Left renal pelvis (tissue), 4 donors: ENCODE measurements at regions not wholly inside any gene's neighbourhood (a gene's known extent, or its start where the extent isn't known, plus 50 kb on each side); places are given as distances from the start of the nearest gene placed in this dataset.
"Not testable (repeated sequence)": the region's sequence is repeated elsewhere in the genome, so short reads cannot be mapped to it uniquely, and the experiment has no call there.

Experiments used
- DNase-seq, 4 donors: peaks; one replicate each; pipeline ENCODE4 v3.0.0-alpha.2; 2013; ENCODE audit warnings: low read depth in 4 of 4, low spot score in 3 of 4

GRCh38 chr5:154562244-154562880 lies 84.3 kb upstream of the HAND1 start:
- no peak for DNase-seq

- no peak for DNase-seq
Observed at GRCh38 chr5:154559398-154560276, 81.6 kb upstream of the HAND1 start.

- no peak for DNase-seq
Observed at GRCh38 chr5:154557548-154557947, 79.5 kb upstream of the HAND1 start.

GRCh38 chr5:154547551-154547950 lies 69.5 kb upstream of the HAND1 start:
- DNase-seq: no peak

- no peak for DNase-seq
Observed at GRCh38 chr5:154546719-154547118, 68.7 kb upstream of the HAND1 start.

- DNase-seq: no peak
Observed at GRCh38 chr5:154544646-154545045, 66.6 kb upstream of the HAND1 start.

GRCh38 chr5:154543380-154543779 lies 65.4 kb upstream of the HAND1 start:
- no peak for DNase-seq

GRCh38 chr5:154542581-154542980 lies 64.6 kb upstream of the HAND1 start:
- DNase-seq: no peak

GRCh38 chr5:154542000-154542399 lies 64.0 kb upstream of the HAND1 start:
- no peak for DNase-seq

GRCh38 chr5:154541553-154541952 lies 63.5 kb upstream of the HAND1 start:
- DNase-seq: no peak

- DNase-seq: no peak
Observed at GRCh38 chr5:154540600-154540999, 62.6 kb upstream of the HAND1 start.

GRCh38 chr5:154538492-154538891 lies 60.5 kb upstream of the HAND1 start:
- DNase-seq: no peak

GRCh38 chr5:154536439-154536838 lies 58.4 kb upstream of the HAND1 start:
- DNase-seq: not testable (repeated sequence)

GRCh38 chr5:154535535-154535934 lies 57.5 kb upstream of the HAND1 start:
- DNase-seq: no peak

GRCh38 chr5:154534457-154535050 lies 56.5 kb upstream of the HAND1 start:
- DNase-seq: no peak

GRCh38 chr5:154529282-154529681 lies 51.3 kb upstream of the HAND1 start:
- DNase-seq: no peak

- DNase-seq: no peak
Observed at GRCh38 chr5:154528005-154528594, 50.1 kb upstream of the HAND1 start.
